DMS153 treated with DMSO at 0.1 percent for 48 hours (cell line): ENCODE measurements at regions not wholly inside any gene's neighbourhood (a gene's known extent, or its start where the extent isn't known, plus 50 kb on each side); places are given as distances from the start of the nearest gene placed in this dataset.

Experiments
- DNase-seq: peaks from one replicate; lab custom pipeline; 2025; ENCODE audit not compliant: unreplicated experiment; lab: John Stamatoyannopoulos, UW

- no peak for DNase-seq
These were observed 396.4 kb upstream of the BOD1L1 start for GRCh38 chr4:14023896-14024295.

GRCh38 chr4:14025111-14025510, 397.6 kb upstream of the BOD1L1 start:
- DNase-seq = no peak

- DNase-seq = no peak
These were observed 398.4 kb upstream of the BOD1L1 start for GRCh38 chr4:14025891-14026290.

- no peak for DNase-seq
These were observed 401.3 kb upstream of the BOD1L1 start for GRCh38 chr4:14028862-14029261.

- no peak for DNase-seq
These were observed 407.6 kb upstream of the BOD1L1 start for GRCh38 chr4:14035076-14035475.

- DNase-seq = no peak
These were observed 415.7 kb upstream of the BOD1L1 start for GRCh38 chr4:14043203-14043602.

- DNase-seq = no peak
These were observed 419.1 kb upstream of the BOD1L1 start for GRCh38 chr4:14046642-14047041.

GRCh38 chr4:14047840-14048239, 420.3 kb upstream of the BOD1L1 start:
- DNase-seq = no peak

GRCh38 chr4:14049946-14050345, 422.4 kb upstream of the BOD1L1 start:
- no peak for DNase-seq

- DNase-seq = no peak
These were observed 425.8 kb upstream of the BOD1L1 start for GRCh38 chr4:14053291-14053690.

GRCh38 chr4:14054391-14054790, 426.9 kb upstream of the BOD1L1 start:
- DNase-seq = no peak

- DNase-seq = no peak
These were observed 431.5 kb upstream of the BOD1L1 start for GRCh38 chr4:14059006-14059405.

GRCh38 chr4:14064984-14065383, 437.5 kb upstream of the BOD1L1 start:
- DNase-seq = no peak

- DNase-seq = no peak
These were observed 437.9 kb upstream of the BOD1L1 start for GRCh38 chr4:14065406-14065805.

GRCh38 chr4:14066979-14067378, 439.5 kb upstream of the BOD1L1 start:
- no peak for DNase-seq

- no peak for DNase-seq
These were observed 442.4 kb upstream of the BOD1L1 start for GRCh38 chr4:14069886-14070285.

- no peak for DNase-seq
These were observed 442.9 kb upstream of the BOD1L1 start for GRCh38 chr4:14070289-14070880.

GRCh38 chr4:14072506-14072905, 445.0 kb upstream of the BOD1L1 start:
- no peak for DNase-seq

- DNase-seq = no peak
These were observed 449.3 kb upstream of the BOD1L1 start for GRCh38 chr4:14076776-14077175.

- no peak for DNase-seq
These were observed 450.8 kb upstream of the BOD1L1 start for GRCh38 chr4:14078326-14078725.

- no peak for DNase-seq
These were observed 452.1 kb upstream of the BOD1L1 start for GRCh38 chr4:14079601-14080000.

- DNase-seq = no peak
These were observed 455.6 kb upstream of the BOD1L1 start for GRCh38 chr4:14083150-14083549.

GRCh38 chr4:14084598-14084997, 457.1 kb upstream of the BOD1L1 start:
- no peak for DNase-seq

- no peak for DNase-seq
These were observed 459.9 kb upstream of the BOD1L1 start for GRCh38 chr4:14087459-14087858.
